HepG2 (cell line): ENCODE measurements at regions not wholly inside any gene's neighbourhood (a gene's known extent, or its start where the extent isn't known, plus 50 kb on each side); places are given as distances from the start of the nearest gene placed in this dataset.

Source experiments
- CENPBD1 ChIP-seq: sonication (generic); formaldehyde crosslinking; IDR thresholded peaks from 2 replicates; pipeline ENCODE4 v1.8.0; 2022; ENCODE audit warnings: missing genetic modification reagents, low read depth, mild to moderate bottlenecking, borderline replicate concordance
- GTF2F1 ChIP-seq: fragments of 150-350 bp; IDR thresholded peaks from 2 replicates; pipeline ENCODE4 v1.6.1; 2014; ENCODE audit warnings: low read length
- HIC2 ChIP-seq: sonication (generic); formaldehyde crosslinking; IDR thresholded peaks from 2 replicates; pipeline ENCODE4 v1.9.0; 2022; ENCODE audit warnings: low read depth, missing genetic modification reagents
- IKZF4 ChIP-seq: sonication (generic); formaldehyde crosslinking; IDR thresholded peaks from 2 replicates; pipeline ENCODE4 v1.5.1; 2020; ENCODE audit warnings: borderline replicate concordance, mild to moderate bottlenecking, low read depth, missing genetic modification reagents; ENCODE audit errors: not compliant biosample characterization
- MAFK ChIP-seq, 2 experiments: IDR thresholded peaks in 1 of 2; conservative IDR thresholded peaks in 1 of 2; 2 replicates each; pipeline ENCODE4 v1.6.1; 2011; ENCODE audit warnings: improper control_type of control experiment in 2 of 2, low read length in 2 of 2
- MIXL1 ChIP-seq: IDR thresholded peaks from 2 replicates; pipeline ENCODE4 v1.6.1; 2016
- SETDB1 ChIP-seq: sonication (generic); formaldehyde crosslinking; IDR thresholded peaks from 2 replicates; pipeline ENCODE4 v1.5.1; 2020; ENCODE audit warnings: missing genetic modification reagents, mild to moderate bottlenecking, borderline replicate concordance
- SIN3B ChIP-seq: fragments of 150-350 bp; IDR thresholded peaks from 2 replicates; pipeline ENCODE4 v1.6.1; 2014; ENCODE audit warnings: low read length
- SMAD3 ChIP-seq: sonication (generic); formaldehyde crosslinking; IDR thresholded peaks from 2 replicates; pipeline ENCODE4 v1.4.0; 2020; ENCODE audit warnings: missing genetic modification reagents
- SRSF1 ChIP-seq: fragments of 200-400 bp; formaldehyde crosslinking; optimal IDR thresholded peaks from 2 replicates; pipeline ENCODE3; 2017; ENCODE audit warnings: mild to moderate bottlenecking, low read depth, low read length, moderate library complexity
- TEAD3 ChIP-seq: optimal IDR thresholded peaks from 2 replicates; pipeline ENCODE3; 2016; ENCODE audit warnings: borderline replicate concordance
- ZNF10 ChIP-seq: sonication (generic); formaldehyde crosslinking; IDR thresholded peaks from 2 replicates; pipeline ENCODE4 v1.4.0; 2020; ENCODE audit warnings: mild to moderate bottlenecking, low read depth, missing genetic modification reagents, borderline replicate concordance
- ZNF552 ChIP-seq: sonication (generic); formaldehyde crosslinking; IDR thresholded peaks from 2 replicates; pipeline ENCODE4 v1.9.0; 2022; ENCODE audit warnings: missing genetic modification reagents, mild to moderate bottlenecking, borderline replicate concordance
- ZNF577 ChIP-seq: sonication (generic); formaldehyde crosslinking; IDR thresholded peaks from 2 replicates; pipeline ENCODE4 v1.4.0; 2020; ENCODE audit warnings: mild to moderate bottlenecking, low read depth, missing genetic modification reagents, borderline replicate concordance
- ZNF598 ChIP-seq: sonication (generic); formaldehyde crosslinking; IDR thresholded peaks from 2 replicates; pipeline ENCODE4 v1.5.1; 2020; ENCODE audit warnings: mild to moderate bottlenecking, missing genetic modification reagents, borderline replicate concordance
- ZNF720 ChIP-seq: sonication (generic); formaldehyde crosslinking; IDR thresholded peaks from 2 replicates; pipeline ENCODE4 v1.4.0; 2020; ENCODE audit warnings: missing genetic modification reagents
- ZNF75D ChIP-seq: sonication (generic); formaldehyde crosslinking; IDR thresholded peaks from 2 replicates; pipeline ENCODE4 v1.8.1; 2023; ENCODE audit warnings: missing genetic modification reagents, mild to moderate bottlenecking, borderline replicate concordance
- ZNF790 ChIP-seq: sonication (generic); formaldehyde crosslinking; IDR thresholded peaks from 2 replicates; pipeline ENCODE4 v1.8.0; 2022; ENCODE audit warnings: missing genetic modification reagents, mild to moderate bottlenecking, borderline replicate concordance
- TF ChIP-seq, protein P1 (sequence below): fragments of 450-650 bp; IDR thresholded peaks from 2 replicates; pipeline ENCODE4 v1.6.1; 2016
- TF ChIP-seq, protein P2 (sequence below): sonication (generic); formaldehyde crosslinking; IDR thresholded peaks from 2 replicates; pipeline ENCODE4; 2020; ENCODE audit warnings: missing genetic modification reagents, mild to moderate bottlenecking, borderline replicate concordance
- TF ChIP-seq, protein P3 (sequence below): IDR thresholded peaks from 2 replicates; pipeline ENCODE4 v1.6.1; 2016; ENCODE audit warnings: missing compliant biosample characterization, missing genetic modification reagents, borderline replicate concordance

GRCh38 chr1:178620584-178621475, 104.2 kb upstream of the RALGPS2 start (continued):
- TF ChIP-seq, protein P1, sequence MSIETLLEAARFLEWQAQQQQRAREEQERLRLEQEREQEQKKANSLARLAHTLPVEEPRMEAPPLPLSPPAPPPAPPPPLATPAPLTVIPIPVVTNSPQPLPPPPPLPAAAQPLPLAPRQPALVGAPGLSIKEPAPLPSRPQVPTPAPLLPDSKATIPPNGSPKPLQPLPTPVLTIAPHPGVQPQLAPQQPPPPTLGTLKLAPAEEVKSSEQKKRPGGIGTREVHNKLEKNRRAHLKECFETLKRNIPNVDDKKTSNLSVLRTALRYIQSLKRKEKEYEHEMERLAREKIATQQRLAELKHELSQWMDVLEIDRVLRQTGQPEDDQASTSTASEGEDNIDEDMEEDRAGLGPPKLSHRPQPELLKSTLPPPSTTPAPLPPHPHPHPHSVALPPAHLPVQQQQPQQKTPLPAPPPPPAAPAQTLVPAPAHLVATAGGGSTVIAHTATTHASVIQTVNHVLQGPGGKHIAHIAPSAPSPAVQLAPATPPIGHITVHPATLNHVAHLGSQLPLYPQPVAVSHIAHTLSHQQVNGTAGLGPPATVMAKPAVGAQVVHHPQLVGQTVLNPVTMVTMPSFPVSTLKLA: 0 out of 2 replicates have a peak, but pooled peaks have one; percentile 16
- peak; percentile 56; the same call in 1 of the 2 replicates for TF ChIP-seq MIXL1 (CRISPR knock-in tag)
- TF ChIP-seq GTF2F1: no peak
- no peak for TF ChIP-seq SRSF1
- TF ChIP-seq HIC2 (CRISPR knock-in tag): no peak
- TF ChIP-seq ZNF552 (CRISPR knock-in tag): no peak
- no peak for TF ChIP-seq ZNF577
- TF ChIP-seq SIN3B: no peak
- TF ChIP-seq IKZF4: no peak
- TF ChIP-seq TEAD3 (CRISPR knock-in tag): peak; percentile 75
- peak; percentile 49 to 61; a peak in 3 of 4 replicates for TF ChIP-seq MAFK (conservative IDR thresholded peaks at IDR 0.05 in 1 of 2, IDR thresholded peaks at IDR 0.05 in 1 of 2; ENCODE audit: low read length in 2 of 2)
- TF ChIP-seq SMAD3 (CRISPR knock-in tag): peak; percentile 68; the same call in 1 of the 2 replicates
- TF ChIP-seq, protein P2, sequence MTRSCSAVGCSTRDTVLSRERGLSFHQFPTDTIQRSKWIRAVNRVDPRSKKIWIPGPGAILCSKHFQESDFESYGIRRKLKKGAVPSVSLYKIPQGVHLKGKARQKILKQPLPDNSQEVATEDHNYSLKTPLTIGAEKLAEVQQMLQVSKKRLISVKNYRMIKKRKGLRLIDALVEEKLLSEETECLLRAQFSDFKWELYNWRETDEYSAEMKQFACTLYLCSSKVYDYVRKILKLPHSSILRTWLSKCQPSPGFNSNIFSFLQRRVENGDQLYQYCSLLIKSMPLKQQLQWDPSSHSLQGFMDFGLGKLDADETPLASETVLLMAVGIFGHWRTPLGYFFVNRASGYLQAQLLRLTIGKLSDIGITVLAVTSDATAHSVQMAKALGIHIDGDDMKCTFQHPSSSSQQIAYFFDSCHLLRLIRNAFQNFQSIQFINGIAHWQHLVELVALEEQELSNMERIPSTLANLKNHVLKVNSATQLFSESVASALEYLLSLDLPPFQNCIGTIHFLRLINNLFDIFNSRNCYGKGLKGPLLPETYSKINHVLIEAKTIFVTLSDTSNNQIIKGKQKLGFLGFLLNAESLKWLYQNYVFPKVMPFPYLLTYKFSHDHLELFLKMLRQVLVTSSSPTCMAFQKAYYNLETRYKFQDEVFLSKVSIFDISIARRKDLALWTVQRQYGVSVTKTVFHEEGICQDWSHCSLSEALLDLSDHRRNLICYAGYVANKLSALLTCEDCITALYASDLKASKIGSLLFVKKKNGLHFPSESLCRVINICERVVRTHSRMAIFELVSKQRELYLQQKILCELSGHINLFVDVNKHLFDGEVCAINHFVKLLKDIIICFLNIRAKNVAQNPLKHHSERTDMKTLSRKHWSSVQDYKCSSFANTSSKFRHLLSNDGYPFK (CRISPR knock-in tag): no peak
- no peak for TF ChIP-seq ZNF75D
- TF ChIP-seq, protein P3, sequence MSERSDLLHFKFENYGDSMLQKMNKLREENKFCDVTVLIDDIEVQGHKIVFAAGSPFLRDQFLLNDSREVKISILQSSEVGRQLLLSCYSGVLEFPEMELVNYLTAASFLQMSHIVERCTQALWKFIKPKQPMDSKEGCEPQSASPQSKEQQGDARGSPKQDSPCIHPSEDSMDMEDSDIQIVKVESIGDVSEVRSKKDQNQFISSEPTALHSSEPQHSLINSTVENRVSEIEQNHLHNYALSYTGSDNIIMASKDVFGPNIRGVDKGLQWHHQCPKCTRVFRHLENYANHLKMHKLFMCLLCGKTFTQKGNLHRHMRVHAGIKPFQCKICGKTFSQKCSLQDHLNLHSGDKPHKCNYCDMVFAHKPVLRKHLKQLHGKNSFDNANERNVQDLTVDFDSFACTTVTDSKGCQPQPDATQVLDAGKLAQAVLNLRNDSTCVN (CRISPR knock-in tag): peak; percentile 81
- no peak for TF ChIP-seq ZNF720 (CRISPR knock-in tag)
- no peak for TF ChIP-seq ZNF598
- TF ChIP-seq SETDB1 (CRISPR knock-in tag): peak; percentile 81; the same call in 1 of the 2 replicates
- no peak for TF ChIP-seq CENPBD1 (CRISPR knock-in tag)
- no peak for TF ChIP-seq ZNF10
- TF ChIP-seq ZNF790: no peak
